GM19025 (cell line): ENCODE measurements at regions not wholly inside any gene's neighbourhood (a gene's known extent, or its start where the extent isn't known, plus 50 kb on each side); places are given as distances from the start of the nearest gene placed in this dataset.
"Not testable (repeated sequence)": the region's sequence is repeated elsewhere in the genome, so short reads cannot be mapped to it uniquely, and the experiment has no call there.

ENCODE experiments used
- ATAC-seq: cut with Tn5 transposase; IDR thresholded peaks from one replicate; pipeline ENCODE4 v1.9.1; 2021; ENCODE audit warnings: mild to moderate bottlenecking, low read depth, moderate library complexity; ENCODE audit not compliant: unreplicated experiment

GRCh38 chr15:20473465-20473864 is 68.1 kb downstream of the GOLGA6L6 start:
- not testable (repeated sequence) for ATAC-seq

- ATAC-seq: not testable (repeated sequence)
These were observed 68.6 kb downstream of the GOLGA6L6 start for GRCh38 chr15:20472983-20473382.

- ATAC-seq: not testable (repeated sequence)
These were observed 70.8 kb downstream of the GOLGA6L6 start for GRCh38 chr15:20470810-20471209.

GRCh38 chr15:20441138-20441537 is 100.5 kb downstream of the GOLGA6L6 start:
- not testable (repeated sequence) for ATAC-seq

- not testable (repeated sequence) for ATAC-seq
These were observed 101.2 kb downstream of the GOLGA6L6 start for GRCh38 chr15:20440390-20440789.

GRCh38 chr15:20439111-20439510 is 102.5 kb downstream of the GOLGA6L6 start:
- not testable (repeated sequence) for ATAC-seq

GRCh38 chr15:20438255-20438654 is 103.3 kb downstream of the GOLGA6L6 start:
- not testable (repeated sequence) for ATAC-seq

- ATAC-seq: not testable (repeated sequence)
These were observed 108.1 kb downstream of the GOLGA6L6 start for GRCh38 chr15:20433468-20433867.

- ATAC-seq: not testable (repeated sequence)
These were observed 111.1 kb downstream of the GOLGA6L6 start for GRCh38 chr15:20430495-20430894.

- ATAC-seq: not testable (repeated sequence)
These were observed 120.9 kb downstream of the GOLGA6L6 start for GRCh38 chr15:20420710-20421109.

GRCh38 chr15:20416618-20417017 is 125.0 kb downstream of the GOLGA6L6 start:
- not testable (repeated sequence) for ATAC-seq

GRCh38 chr15:20409667-20410198 is 131.9 kb downstream of the GOLGA6L6 start:
- ATAC-seq: not testable (repeated sequence)

GRCh38 chr15:20409247-20409646 is 132.4 kb downstream of the GOLGA6L6 start:
- ATAC-seq: no peak

- ATAC-seq: no peak
These were observed 134.0 kb downstream of the GOLGA6L6 start for GRCh38 chr15:20407553-20407952.

GRCh38 chr15:20404571-20404970 is 137.0 kb downstream of the GOLGA6L6 start:
- ATAC-seq: not testable (repeated sequence)

- not testable (repeated sequence) for ATAC-seq
These were observed 139.0 kb downstream of the GOLGA6L6 start for GRCh38 chr15:20402586-20402985.

- not testable (repeated sequence) for ATAC-seq
These were observed 140.5 kb downstream of the GOLGA6L6 start for GRCh38 chr15:20401058-20401457.

- ATAC-seq: not testable (repeated sequence)
These were observed 142.9 kb downstream of the GOLGA6L6 start for GRCh38 chr15:20398680-20399079.

GRCh38 chr15:20388161-20388560 is 153.4 kb downstream of the GOLGA6L6 start:
- ATAC-seq: not testable (repeated sequence)

- no peak for ATAC-seq
These were observed 155.4 kb downstream of the GOLGA6L6 start for GRCh38 chr15:20386198-20386597.

GRCh38 chr15:20380199-20380598 is 161.4 kb downstream of the GOLGA6L6 start:
- ATAC-seq: not testable (repeated sequence)

GRCh38 chr15:20376872-20377271 is 164.7 kb downstream of the GOLGA6L6 start:
- no peak for ATAC-seq

- not testable (repeated sequence) for ATAC-seq
These were observed 169.2 kb downstream of the GOLGA6L6 start for GRCh38 chr15:20372416-20372815.
